IPS-18c (cell line): ENCODE measurements at regions not wholly inside any gene's neighbourhood (a gene's known extent, or its start where the extent isn't known, plus 50 kb on each side); places are given as distances from the start of the nearest gene placed in this dataset.
"Not testable (repeated sequence)": the region's sequence is repeated elsewhere in the genome, so short reads cannot be mapped to it uniquely, and the experiment has no call there.

Experiments used
- H3K4me3 ChIP-seq: 2 replicates; pipeline ENCODE4 v1.7.0; 2013; ENCODE audit warnings: low read depth, mild to moderate bottlenecking, low read length, moderate library complexity; ENCODE audit not compliant: insufficient read depth
- H3K9me3 ChIP-seq: one replicate; pipeline ENCODE4 v1.6.1; 2013; ENCODE audit warnings: mild to moderate bottlenecking, low read length, moderate library complexity; ENCODE audit not compliant: control insufficient read depth, insufficient read depth

GRCh38 chr2:90266888-90267287, 1575.4 kb downstream of the RPIA start:
- not testable (repeated sequence) for H3K9me3 ChIP-seq, H3K4me3 ChIP-seq

DNA sequence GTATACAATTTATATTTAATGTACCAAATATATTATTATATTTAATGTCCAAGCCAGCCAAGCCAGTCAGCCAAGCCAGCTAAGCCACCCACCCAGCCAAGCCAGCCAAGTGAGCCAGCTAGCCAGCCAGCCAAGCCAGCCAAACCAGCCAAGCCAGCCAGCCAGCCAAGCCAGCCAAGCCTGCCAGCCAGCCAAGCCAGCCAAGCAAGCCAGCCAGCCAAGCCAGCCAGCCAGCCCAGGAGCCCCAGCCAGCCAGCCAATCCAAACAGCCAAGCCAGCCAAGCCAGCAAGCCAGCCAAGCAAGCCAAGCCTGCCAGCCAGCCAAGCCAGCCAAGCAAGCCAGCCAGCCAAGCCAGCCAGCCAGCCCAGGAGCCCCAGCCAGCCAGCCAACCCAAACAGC, 1596.3 kb downstream of the RPIA start:
- H3K4me3 ChIP-seq, H3K9me3 ChIP-seq: not testable (repeated sequence)

- H3K9me3 ChIP-seq, H3K4me3 ChIP-seq: not testable (repeated sequence)
Measured at GRCh38 chr2:90288396-90288795, 1596.9 kb downstream of the RPIA start.

GRCh38 chr2:90289291-90289980, 1598.0 kb downstream of the RPIA start:
- not testable (repeated sequence) for H3K9me3 ChIP-seq, H3K4me3 ChIP-seq

DNA sequence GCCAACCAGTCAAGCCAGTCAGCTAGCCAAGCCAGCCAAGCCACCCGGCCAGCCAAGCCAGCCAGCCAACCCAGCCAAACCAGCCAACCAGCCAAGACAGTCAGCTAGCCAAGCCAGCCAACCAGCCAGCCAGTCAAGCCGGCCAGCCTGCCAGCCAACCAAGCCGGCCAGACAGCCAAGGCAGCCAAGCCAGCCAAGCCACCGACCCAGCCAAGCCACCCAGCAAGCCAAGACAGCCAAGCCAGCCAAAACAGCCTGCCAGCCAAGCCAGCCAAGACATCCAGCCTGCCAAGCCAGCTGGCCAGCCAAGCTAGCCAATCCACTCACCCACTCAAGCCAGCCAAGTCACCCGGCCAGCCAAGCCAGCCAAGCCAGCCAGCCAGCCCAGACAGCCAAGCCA, 1599.2 kb downstream of the RPIA start:
- H3K4me3 ChIP-seq, H3K9me3 ChIP-seq: not testable (repeated sequence)

DNA sequence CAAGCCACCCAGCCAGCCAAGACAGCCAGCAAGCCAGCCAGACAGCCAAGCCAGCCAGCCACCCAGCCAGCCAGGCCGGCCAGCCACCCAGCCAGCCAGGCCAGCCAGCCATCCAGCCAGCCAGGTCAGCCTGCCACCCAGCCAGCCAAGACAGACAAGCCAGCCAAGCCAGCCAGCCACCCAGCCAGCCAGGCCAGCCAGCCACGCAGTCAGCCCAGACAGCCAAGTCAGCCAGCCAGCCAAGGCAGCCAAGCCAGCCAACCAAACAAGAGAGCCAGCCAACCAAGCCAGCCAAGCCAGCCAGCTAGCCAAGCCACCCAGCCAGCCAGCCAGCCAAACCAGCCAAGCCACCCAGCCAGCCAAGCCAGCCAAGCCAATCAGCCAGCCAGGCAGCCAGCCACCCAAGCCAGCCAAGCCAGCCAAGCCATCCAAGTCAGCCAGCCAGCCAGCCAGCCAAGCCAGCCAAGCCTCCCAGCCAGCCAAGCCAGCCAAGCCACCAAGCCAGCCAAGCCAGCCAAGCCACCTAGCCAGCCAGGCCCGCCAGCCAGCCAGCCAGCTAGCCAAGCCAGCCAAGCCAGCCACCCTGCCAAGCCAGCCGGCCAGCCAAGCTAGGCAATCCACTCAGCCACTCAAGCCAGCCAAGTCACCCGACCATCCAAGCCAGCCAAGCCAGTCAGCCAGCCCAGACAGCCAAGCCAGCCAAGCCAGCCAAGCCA, 1599.9 kb downstream of the RPIA start:
- not testable (repeated sequence) for H3K4me3 ChIP-seq, H3K9me3 ChIP-seq

- H3K4me3 ChIP-seq, H3K9me3 ChIP-seq: not testable (repeated sequence)
Measured at GRCh38 chr2:90291934-90292333, 1600.5 kb downstream of the RPIA start.

DNA sequence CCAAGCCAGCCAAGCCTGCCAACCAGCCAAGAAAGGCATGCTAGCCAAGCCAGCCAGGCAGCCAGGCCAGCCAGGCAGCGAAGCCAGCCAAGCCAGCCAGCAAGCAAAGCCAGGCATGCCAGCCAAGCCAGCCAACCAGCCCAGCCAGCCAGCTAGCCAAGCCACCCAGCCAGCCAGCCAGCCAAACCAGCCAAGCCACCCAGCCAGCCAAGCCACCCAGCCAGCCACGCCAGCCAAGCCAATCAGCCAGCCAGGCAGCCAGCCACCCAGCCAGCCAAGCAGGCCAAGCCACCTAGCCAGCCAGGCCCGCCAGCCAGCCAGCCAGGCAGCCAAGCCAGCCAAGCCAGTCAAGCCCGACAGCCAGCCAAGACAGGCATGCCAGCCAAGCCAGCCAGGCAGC, 1601.0 kb downstream of the RPIA start:
- not testable (repeated sequence) for H3K4me3 ChIP-seq, H3K9me3 ChIP-seq

DNA sequence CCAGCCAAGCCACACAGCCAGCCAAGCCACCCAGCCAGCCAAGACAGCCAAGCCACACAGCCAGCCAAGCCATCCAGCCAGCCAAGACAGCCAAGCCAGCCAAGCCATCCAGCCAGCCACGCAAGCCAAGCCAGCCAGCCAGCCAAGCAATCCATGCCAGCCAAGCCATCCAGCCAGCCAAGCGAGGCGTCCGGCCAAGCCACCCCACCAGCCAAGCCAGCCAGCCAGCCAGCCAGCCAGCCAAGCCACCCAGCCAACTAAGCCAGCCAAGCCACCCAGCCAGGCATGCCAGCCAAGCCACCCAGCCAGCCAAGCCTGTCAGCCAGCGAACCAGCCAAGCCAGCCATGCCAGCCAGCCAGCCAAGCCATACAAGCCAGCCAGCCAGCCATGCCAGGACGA, 1601.8 kb downstream of the RPIA start:
- H3K9me3 ChIP-seq = not testable (repeated sequence)

GRCh38 chr2:90293806-90294205, 1602.3 kb downstream of the RPIA start:
- not testable (repeated sequence) for H3K9me3 ChIP-seq, H3K4me3 ChIP-seq

More for the DNA sequence above, 1601.8 kb downstream of the RPIA start:
- H3K4me3 ChIP-seq = not testable (repeated sequence)

GRCh38 chr2:90295036-90295750, 1603.7 kb downstream of the RPIA start:
- not testable (repeated sequence) for H3K4me3 ChIP-seq, H3K9me3 ChIP-seq

DNA sequence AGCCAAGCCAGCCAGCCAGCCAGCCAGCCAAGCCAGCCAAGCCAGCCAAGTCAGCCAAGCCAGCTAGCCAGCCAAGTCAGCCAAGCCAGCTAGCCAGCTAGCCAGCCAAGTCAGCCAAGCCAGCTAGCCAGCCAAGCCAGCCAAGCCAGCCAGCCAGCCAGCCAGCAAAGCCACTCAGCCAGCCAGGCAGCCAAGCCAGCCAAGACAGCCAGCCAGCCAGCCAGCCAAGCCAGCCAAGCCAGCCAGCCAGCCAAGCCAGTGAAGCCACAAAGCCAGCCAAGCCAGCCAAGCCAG, 1605.0 kb downstream of the RPIA start:
- H3K9me3 ChIP-seq, H3K4me3 ChIP-seq: not testable (repeated sequence)

- not testable (repeated sequence) for H3K4me3 ChIP-seq, H3K9me3 ChIP-seq
Measured at GRCh38 chr2:90297701-90298100, 1606.2 kb downstream of the RPIA start.

DNA sequence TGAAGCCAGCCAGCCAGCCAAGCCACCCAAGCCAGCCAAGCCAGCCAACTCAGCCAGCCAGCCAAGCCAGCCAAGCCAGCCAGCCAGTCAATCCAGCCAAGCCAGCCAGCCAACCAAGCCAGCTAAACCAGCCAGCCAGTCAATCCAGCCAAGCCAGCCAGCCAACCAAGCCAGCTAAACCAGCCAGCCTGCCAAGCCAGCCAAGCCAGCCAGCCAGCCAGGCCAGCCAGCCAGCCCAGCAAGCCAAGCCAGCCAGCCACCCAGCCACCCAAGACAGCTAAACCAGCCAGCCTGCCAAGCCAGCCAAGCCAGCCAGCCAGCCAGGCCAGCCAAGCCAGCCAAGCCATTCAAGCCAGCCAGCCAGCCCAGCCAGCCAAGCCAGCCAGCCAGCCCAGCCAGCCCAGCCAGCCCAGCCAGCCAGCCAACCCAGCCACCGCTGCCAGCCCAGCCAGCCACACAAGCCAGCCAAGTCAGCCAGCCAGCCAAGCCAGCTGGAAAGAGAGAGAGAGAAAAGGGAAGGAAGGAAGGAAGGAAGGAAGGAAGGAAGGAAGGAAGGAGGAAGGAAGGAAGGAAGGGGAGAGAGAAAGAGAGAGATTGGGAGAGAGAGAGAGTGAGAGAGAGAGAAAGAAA, 1606.8 kb downstream of the RPIA start:
- not testable (repeated sequence) for H3K4me3 ChIP-seq, H3K9me3 ChIP-seq

GRCh38 chr2:90298983-90299382, 1607.5 kb downstream of the RPIA start:
- H3K4me3 ChIP-seq, H3K9me3 ChIP-seq: not testable (repeated sequence)

- H3K9me3 ChIP-seq, H3K4me3 ChIP-seq: not testable (repeated sequence)
Measured at GRCh38 chr2:90322982-90323381, 1631.5 kb downstream of the RPIA start.

DNA sequence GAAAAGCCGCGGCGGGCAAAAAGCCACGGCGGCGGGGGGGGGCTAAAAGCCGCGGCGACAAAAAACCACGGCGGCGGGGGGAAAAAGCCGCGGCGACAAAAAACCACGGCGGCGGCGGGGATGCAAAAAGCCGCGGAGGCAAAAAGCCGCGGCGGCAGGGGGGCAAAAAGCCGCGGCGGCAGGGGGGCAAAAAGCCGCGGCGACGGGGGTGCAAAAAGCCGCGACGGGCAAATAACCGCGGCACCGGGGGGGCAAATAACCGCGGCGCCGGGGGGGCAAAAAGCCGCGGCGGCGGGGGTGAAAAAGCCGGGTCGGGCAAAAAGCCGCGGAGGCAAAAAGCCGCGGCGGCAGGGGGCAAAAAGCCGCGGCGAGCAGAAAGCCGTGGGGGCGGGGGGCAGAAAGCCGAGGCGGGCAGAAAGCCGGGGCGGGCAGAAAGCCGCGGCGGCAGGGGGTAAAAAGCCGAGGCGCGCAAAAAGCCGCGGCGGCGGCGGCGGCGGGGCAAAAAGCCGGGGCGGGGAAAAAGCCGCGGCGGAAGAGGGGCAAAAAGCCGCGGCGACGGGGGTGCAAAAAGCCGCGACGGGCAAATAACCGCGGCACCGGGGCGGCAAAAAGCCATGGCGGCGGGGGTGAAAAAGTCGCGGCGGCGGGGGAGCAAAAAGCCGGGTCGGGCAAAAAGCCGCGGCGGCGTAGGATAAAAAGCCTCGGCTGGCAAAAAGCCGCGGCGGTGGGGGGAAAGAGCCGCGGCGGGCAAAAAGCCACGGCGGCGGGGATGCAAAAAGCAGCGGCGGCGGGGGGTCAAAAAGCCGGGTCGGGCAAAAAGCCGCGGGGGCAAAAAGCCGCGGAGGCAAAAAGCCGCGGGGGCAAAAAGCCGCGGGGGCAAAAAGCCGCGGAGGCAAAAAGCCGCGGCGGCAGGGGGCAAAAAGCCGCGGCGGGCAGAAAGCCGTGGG, 1632.4 kb downstream of the RPIA start:
- H3K9me3 ChIP-seq, H3K4me3 ChIP-seq: not testable (repeated sequence)
